Activated T-helper 1 cell treated with anti-CD3 and anti-CD28 coated beads, Interleukin-12 subunit alpha, Interleukin-12 subunit beta, Interleukin-2, Interleukin-4 antibody, amounts not matched to agents 30 ng/mL and 10 ng/mL and 1 ng/mL, durations not matched to agents 14 hours and 24 hours and 36 hours (primary cell): ENCODE measurements at regions not wholly inside any gene's neighbourhood (a gene's known extent, or its start where the extent isn't known, plus 50 kb on each side); places are given as distances from the start of the nearest gene placed in this dataset.

ENCODE experiments used
- DNase-seq: peaks from one replicate; pipeline ENCODE4 v3.0.0; 2021; ENCODE audit warnings: low spot score
- H3K27ac Mint-ChIP-seq: one replicate; pipeline ENCODE4 v1.8.0; 2021; ENCODE audit warnings: mild to moderate bottlenecking, mixed read lengths
- H3K27me3 Mint-ChIP-seq: one replicate; pipeline ENCODE4 v1.8.0; 2022; ENCODE audit warnings: mild to moderate bottlenecking, moderate library complexity, mixed read lengths; ENCODE audit not compliant: insufficient read depth
- H3K36me3 Mint-ChIP-seq: one replicate; pipeline ENCODE4 v1.8.0; 2021; ENCODE audit warnings: low read depth, mixed read lengths
- H3K4me1 Mint-ChIP-seq: one replicate; pipeline ENCODE4 v1.8.0; 2021; ENCODE audit warnings: low read depth, mixed read lengths
- H3K4me3 Mint-ChIP-seq: one replicate; pipeline ENCODE4 v1.8.0; 2021; ENCODE audit warnings: mild to moderate bottlenecking, moderate library complexity, mixed read lengths
- H3K9me3 Mint-ChIP-seq: one replicate; pipeline ENCODE4 v1.8.0; 2021; ENCODE audit warnings: mixed read lengths
- intact Hi-C: fragments of 100-400 bp; cut with micrococcal nuclease; formaldehyde crosslinking; loops from one replicate; pipeline ENCODE4 v1.15.1; 2024

GRCh38 chr6:156407334-156407733, 369.8 kb upstream of the ARID1B start:
- Mint-ChIP-seq H3K27ac (no peak overlapping the region), H3K4me3 (no peak overlapping the region), H3K36me3 (no peaks in the 10 kb centered on the region), H3K27me3 (peaks cover 17% of the 10 kb centered on the region), H3K4me1 (no peaks in the 10 kb centered on the region), H3K9me3 (peaks cover 14% of the 10 kb centered on the region)
- no peak for DNase-seq
- intact Hi-C loops = no loop called here

DNA sequence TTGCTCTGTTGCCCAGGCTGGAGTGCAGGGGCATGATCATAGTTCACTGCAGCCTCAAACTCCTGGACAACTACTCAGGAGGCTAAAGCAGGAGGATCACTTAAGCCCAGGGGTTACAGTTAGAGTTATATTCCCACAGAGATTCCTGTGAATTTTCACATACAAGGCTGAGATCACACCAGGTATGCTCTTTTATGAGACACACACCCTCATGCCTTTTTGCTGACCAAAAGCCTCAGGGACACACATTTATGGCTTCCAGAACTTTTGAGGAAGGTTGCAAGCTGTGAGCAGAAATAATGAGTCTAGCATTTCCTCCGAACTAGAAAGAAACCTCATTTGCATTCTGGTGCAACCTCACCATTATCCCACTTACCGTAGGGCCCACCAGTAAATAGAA, 370.5 kb upstream of the ARID1B start:
- H3K9me3 Mint-ChIP-seq = peaks cover 14% of the 10 kb centered on the region
- H3K27me3 Mint-ChIP-seq = peaks cover 17% of the 10 kb centered on the region
- H3K4me1 Mint-ChIP-seq = no peaks in the 10 kb centered on the region
- H3K27ac Mint-ChIP-seq = no peak overlapping the region
- DNase-seq = no peak
- no peak overlapping the region for H3K4me3 Mint-ChIP-seq
- intact Hi-C loops = no loop called here
- peaks cover 1% of the 10 kb centered on the region for H3K36me3 Mint-ChIP-seq

DNA sequence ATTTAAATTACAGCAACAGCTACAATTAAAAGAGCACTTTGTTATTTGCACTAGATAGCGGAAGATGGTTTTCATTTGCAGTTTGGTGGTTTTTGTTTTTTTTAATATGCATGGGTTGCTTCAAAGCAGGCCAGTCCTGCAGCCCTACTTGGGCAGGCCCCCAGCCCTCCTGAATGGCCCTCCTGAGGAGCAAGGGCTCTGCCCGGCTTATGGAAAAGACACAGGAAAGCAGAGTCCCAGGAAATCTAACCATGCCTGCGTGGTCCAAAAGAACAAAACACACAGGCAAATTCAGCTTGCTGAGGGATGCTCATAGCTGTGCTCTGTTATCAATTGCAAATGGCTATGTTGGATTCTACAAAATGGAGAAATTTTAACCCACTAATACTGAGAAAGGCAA, 371.1 kb upstream of the ARID1B start:
- H3K4me1 Mint-ChIP-seq = no peaks in the 10 kb centered on the region
- intact Hi-C loops = no loop called here

DNA sequence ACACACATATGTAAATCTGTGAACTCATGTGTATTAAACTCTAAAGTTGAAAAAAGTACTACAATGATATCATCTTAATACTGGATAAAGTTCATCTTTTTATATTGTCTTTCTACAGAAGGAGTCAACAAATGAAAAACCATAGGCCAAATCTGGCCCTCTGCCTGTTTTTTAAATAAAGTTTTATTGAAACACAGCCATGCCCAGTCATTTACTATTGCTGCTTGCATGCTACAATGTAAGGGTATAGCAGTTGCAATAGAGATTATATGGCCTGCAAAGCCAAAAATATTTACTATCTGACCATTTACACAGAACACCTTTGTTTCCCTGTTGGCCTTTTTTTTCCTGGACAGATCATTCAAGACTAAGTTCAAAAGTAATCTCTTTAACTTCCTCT, 374.6 kb upstream of the ARID1B start:
- Mint-ChIP-seq H3K4me1 (no peaks in the 10 kb centered on the region), H3K36me3 (peaks cover 1% of the 10 kb centered on the region), H3K27me3 (peaks cover 25% of the 10 kb centered on the region), H3K9me3 (peaks cover 14% of the 10 kb centered on the region), H3K4me3 (no peak overlapping the region), H3K27ac (no peak overlapping the region)
- no peak for DNase-seq
- intact Hi-C loops = no loop called here

More for the DNA sequence above, 371.1 kb upstream of the ARID1B start:
- Mint-ChIP-seq H3K36me3 (peaks cover 1% of the 10 kb centered on the region), H3K27ac (no peak overlapping the region), H3K27me3 (peaks cover 18% of the 10 kb centered on the region), H3K4me3 (no peak overlapping the region), H3K9me3 (peaks cover 14% of the 10 kb centered on the region)
- DNase-seq = no peak

GRCh38 chr6:156402227-156402626, 375.0 kb upstream of the ARID1B start:
- peaks cover 14% of the 10 kb centered on the region for H3K9me3 Mint-ChIP-seq
- DNase-seq = no peak
- H3K27ac Mint-ChIP-seq = no peak overlapping the region
- peaks cover 1% of the 10 kb centered on the region for H3K36me3 Mint-ChIP-seq
- H3K27me3 Mint-ChIP-seq = peaks cover 27% of the 10 kb centered on the region
- no peaks in the 10 kb centered on the region for H3K4me1 Mint-ChIP-seq
- intact Hi-C loops = no loop called here
- no peak overlapping the region for H3K4me3 Mint-ChIP-seq

- Mint-ChIP-seq H3K9me3 (peaks cover 14% of the 10 kb centered on the region), H3K27me3 (peaks cover 24% of the 10 kb centered on the region), H3K4me1 (peaks cover 12% of the 10 kb centered on the region), H3K36me3 (peaks cover 1% of the 10 kb centered on the region), H3K4me3 (no peak overlapping the region), H3K27ac (no peak overlapping the region)
- DNase-seq = no peak
- intact Hi-C loops = no loop called here
These were observed 376.7 kb upstream of the ARID1B start for GRCh38 chr6:156400487-156400886.

- no peak overlapping the region for H3K4me3 Mint-ChIP-seq
- H3K27me3 Mint-ChIP-seq = peaks cover 27% of the 10 kb centered on the region
- no peak overlapping the region for H3K27ac Mint-ChIP-seq
- no peak for DNase-seq
- peaks cover 17% of the 10 kb centered on the region for H3K4me1 Mint-ChIP-seq
- peaks cover 1% of the 10 kb centered on the region for H3K36me3 Mint-ChIP-seq
- peaks cover 14% of the 10 kb centered on the region for H3K9me3 Mint-ChIP-seq
- intact Hi-C loops = loop anchor here (5.0 to 10.0 kb wide), 2 partner anchors 288 to 1084 kb away; partner anchors contain the start of gene TFB1M
These were observed 378.2 kb upstream of the ARID1B start for GRCh38 chr6:156398966-156399365.

- Mint-ChIP-seq H3K9me3 (peaks cover 8% of the 10 kb centered on the region), H3K36me3 (peaks cover 1% of the 10 kb centered on the region), H3K27ac (no peak overlapping the region), H3K27me3 (peaks cover 28% of the 10 kb centered on the region), H3K4me1 (peaks cover 17% of the 10 kb centered on the region), H3K4me3 (no peak overlapping the region)
- DNase-seq = no peak
- intact Hi-C loops = loop anchor here (5.0 to 10.0 kb wide), 2 partner anchors 289 to 1084 kb away; partner anchors contain the start of gene TFB1M
These were observed 378.8 kb upstream of the ARID1B start for GRCh38 chr6:156398371-156398770.

GRCh38 chr6:156396791-156397418, 380.3 kb upstream of the ARID1B start:
- no peak for DNase-seq
- intact Hi-C loops = loop anchor here (5.0 to 10.0 kb wide), 2 partner anchors 290 to 1082 kb away; partner anchors contain the start of gene TFB1M
- Mint-ChIP-seq H3K9me3 (no peaks in the 10 kb centered on the region), H3K27me3 (peaks cover 36% of the 10 kb centered on the region), H3K27ac (no peak overlapping the region), H3K4me3 (peak overlapping the region; percentile 27), H3K4me1 (peaks cover 17% of the 10 kb centered on the region), H3K36me3 (no peaks in the 10 kb centered on the region)

GRCh38 chr6:156396068-156396771, 381.0 kb upstream of the ARID1B start:
- no peaks in the 10 kb centered on the region for H3K36me3 Mint-ChIP-seq
- no peaks in the 10 kb centered on the region for H3K9me3 Mint-ChIP-seq
- intact Hi-C loops = loop anchor here (5.0 to 10.0 kb wide), 2 partner anchors 291 to 1081 kb away; partner anchors contain the start of gene TFB1M
- peaks cover 36% of the 10 kb centered on the region for H3K27me3 Mint-ChIP-seq
- H3K4me1 Mint-ChIP-seq = peaks cover 17% of the 10 kb centered on the region
- H3K27ac Mint-ChIP-seq = peak overlapping the region; percentile 13
- H3K4me3 Mint-ChIP-seq = peak overlapping the region; percentile 27
- DNase-seq = peak; percentile 12

- no peak overlapping the region for H3K27ac Mint-ChIP-seq
- H3K36me3 Mint-ChIP-seq = no peaks in the 10 kb centered on the region
- no peak overlapping the region for H3K4me3 Mint-ChIP-seq
- H3K27me3 Mint-ChIP-seq = peaks cover 32% of the 10 kb centered on the region
- H3K4me1 Mint-ChIP-seq = peaks cover 17% of the 10 kb centered on the region
- H3K9me3 Mint-ChIP-seq = no peaks in the 10 kb centered on the region
- DNase-seq = no peak
- intact Hi-C loops = loop anchor here (5.0 to 10.0 kb wide), 2 partner anchors 292 to 1080 kb away; partner anchors contain the start of gene TFB1M
These were observed 381.9 kb upstream of the ARID1B start for GRCh38 chr6:156395276-156395675.

DNA sequence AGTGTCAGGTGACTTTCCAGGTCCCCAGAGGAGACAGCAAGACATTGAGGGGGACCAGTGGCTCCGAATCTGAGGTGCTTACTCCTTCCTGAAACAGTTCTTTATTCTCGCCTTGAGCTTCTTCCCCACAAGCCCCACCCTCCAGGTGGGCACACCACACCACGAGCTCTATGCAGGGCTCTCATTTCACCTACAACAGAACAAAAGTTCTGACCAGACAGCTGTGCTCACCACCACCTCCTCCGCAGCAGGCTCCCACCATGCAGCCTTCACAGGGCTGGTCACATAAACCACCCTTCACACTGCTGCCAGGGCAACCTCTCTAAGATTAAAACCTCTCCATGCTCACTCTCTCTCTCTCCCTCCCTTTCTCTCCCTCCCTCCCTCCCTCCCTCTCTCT, 384.5 kb upstream of the ARID1B start:
- H3K9me3 Mint-ChIP-seq = no peaks in the 10 kb centered on the region
- intact Hi-C loops = loop anchor here (10.0 kb wide), 1 partner anchor 1078 kb away; the partner anchor contains the start of gene TFB1M
- no peaks in the 10 kb centered on the region for H3K36me3 Mint-ChIP-seq
- H3K27ac Mint-ChIP-seq = no peak overlapping the region
- DNase-seq = no peak
- H3K4me3 Mint-ChIP-seq = no peak overlapping the region
- peaks cover 23% of the 10 kb centered on the region for H3K27me3 Mint-ChIP-seq
- H3K4me1 Mint-ChIP-seq = peaks cover 17% of the 10 kb centered on the region

DNA sequence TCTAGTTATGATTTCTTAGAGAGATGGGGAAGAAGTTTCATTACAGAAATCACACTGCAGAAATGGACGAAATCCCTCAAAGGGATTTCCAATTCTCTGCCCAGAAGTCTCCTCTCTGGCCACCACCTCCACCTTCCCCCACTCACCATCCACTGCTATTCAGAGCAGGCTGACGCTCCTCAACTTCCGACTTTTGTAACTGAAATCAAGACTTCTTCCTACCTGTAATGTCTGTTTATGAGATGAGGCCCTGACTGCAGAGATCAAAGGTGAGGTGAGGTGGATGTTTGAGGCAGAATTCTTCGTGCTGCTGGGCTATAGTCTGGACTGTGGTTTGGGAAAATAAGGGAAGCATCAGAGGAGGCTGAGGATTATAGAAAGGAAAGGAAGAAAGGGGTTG, 385.2 kb upstream of the ARID1B start:
- DNase-seq = no peak
- H3K4me3 Mint-ChIP-seq = no peak overlapping the region
- peaks cover 17% of the 10 kb centered on the region for H3K4me1 Mint-ChIP-seq
- H3K27ac Mint-ChIP-seq = no peak overlapping the region
- no peaks in the 10 kb centered on the region for H3K36me3 Mint-ChIP-seq
- intact Hi-C loops = loop anchor here (10.0 kb wide), 1 partner anchor 1077 kb away; the partner anchor contains the start of gene TFB1M
- peaks cover 21% of the 10 kb centered on the region for H3K27me3 Mint-ChIP-seq
- no peaks in the 10 kb centered on the region for H3K9me3 Mint-ChIP-seq
